T-helper 1 cell (primary cell): ENCODE measurements at regions not wholly inside any gene's neighbourhood (a gene's known extent, or its start where the extent isn't known, plus 50 kb on each side); places are given as distances from the start of the nearest gene placed in this dataset.

Experiments
- DNase-seq, 5 donors: peaks; one replicate each; pipeline ENCODE4 v3.0.0-alpha.2; 2012 to 2020

GRCh38 chr1:37130221-37130948 lies 96.1 kb upstream of the GRIK3 start:
- DNase-seq: no peak

- no peak for DNase-seq
Measured at GRCh38 chr1:37131281-37131680, 97.0 kb upstream of the GRIK3 start.

- DNase-seq: no peak
Measured at GRCh38 chr1:37133276-37134145, 99.2 kb upstream of the GRIK3 start.

- no peak for DNase-seq
Measured at GRCh38 chr1:37134599-37134998, 100.3 kb upstream of the GRIK3 start.

GRCh38 chr1:37135032-37135431 lies 100.7 kb upstream of the GRIK3 start:
- no peak for DNase-seq

GRCh38 chr1:37137014-37137413 lies 102.7 kb upstream of the GRIK3 start:
- no peak for DNase-seq

GRCh38 chr1:37137601-37138000 lies 103.3 kb upstream of the GRIK3 start:
- DNase-seq: no peak

- no peak for DNase-seq
Measured at GRCh38 chr1:37143800-37144199, 109.5 kb upstream of the GRIK3 start.

GRCh38 chr1:37146071-37146470 lies 111.8 kb upstream of the GRIK3 start:
- DNase-seq: no peak

- DNase-seq: no peak
Measured at GRCh38 chr1:37147392-37147831, 113.1 kb upstream of the GRIK3 start.

- DNase-seq: no peak
Measured at GRCh38 chr1:37147906-37148305, 113.6 kb upstream of the GRIK3 start.

- no peak for DNase-seq
Measured at GRCh38 chr1:37148663-37149062, 114.3 kb upstream of the GRIK3 start.

GRCh38 chr1:37149296-37149695 lies 115.0 kb upstream of the GRIK3 start:
- no peak for DNase-seq

GRCh38 chr1:37150986-37151385 lies 116.7 kb upstream of the GRIK3 start:
- no peak for DNase-seq

- no peak for DNase-seq
Measured at GRCh38 chr1:37151789-37152188, 117.5 kb upstream of the GRIK3 start.

GRCh38 chr1:37152491-37152890 lies 118.2 kb upstream of the GRIK3 start:
- no peak for DNase-seq

GRCh38 chr1:37153116-37154100 lies 119.1 kb upstream of the GRIK3 start:
- no peak for DNase-seq

GRCh38 chr1:37156646-37157045 lies 122.3 kb upstream of the GRIK3 start:
- DNase-seq: no peak

- no peak for DNase-seq
Measured at GRCh38 chr1:37157634-37158033, 123.3 kb upstream of the GRIK3 start.

GRCh38 chr1:37158113-37158749 lies 123.9 kb upstream of the GRIK3 start:
- no peak for DNase-seq

- DNase-seq: no peak
Measured at GRCh38 chr1:37159102-37159501, 124.8 kb upstream of the GRIK3 start.

GRCh38 chr1:37161171-37161570 lies 126.9 kb upstream of the GRIK3 start:
- DNase-seq: no peak
